ENCODE measurements at regions not wholly inside any gene's neighbourhood (a gene's known extent, or its start where the extent isn't known, plus 50 kb on each side); places are given as distances from the start of the nearest gene placed in this dataset.
"Not testable (repeated sequence)": the region's sequence is repeated elsewhere in the genome, so short reads cannot be mapped to it uniquely, and the experiment has no call there.

DNA sequence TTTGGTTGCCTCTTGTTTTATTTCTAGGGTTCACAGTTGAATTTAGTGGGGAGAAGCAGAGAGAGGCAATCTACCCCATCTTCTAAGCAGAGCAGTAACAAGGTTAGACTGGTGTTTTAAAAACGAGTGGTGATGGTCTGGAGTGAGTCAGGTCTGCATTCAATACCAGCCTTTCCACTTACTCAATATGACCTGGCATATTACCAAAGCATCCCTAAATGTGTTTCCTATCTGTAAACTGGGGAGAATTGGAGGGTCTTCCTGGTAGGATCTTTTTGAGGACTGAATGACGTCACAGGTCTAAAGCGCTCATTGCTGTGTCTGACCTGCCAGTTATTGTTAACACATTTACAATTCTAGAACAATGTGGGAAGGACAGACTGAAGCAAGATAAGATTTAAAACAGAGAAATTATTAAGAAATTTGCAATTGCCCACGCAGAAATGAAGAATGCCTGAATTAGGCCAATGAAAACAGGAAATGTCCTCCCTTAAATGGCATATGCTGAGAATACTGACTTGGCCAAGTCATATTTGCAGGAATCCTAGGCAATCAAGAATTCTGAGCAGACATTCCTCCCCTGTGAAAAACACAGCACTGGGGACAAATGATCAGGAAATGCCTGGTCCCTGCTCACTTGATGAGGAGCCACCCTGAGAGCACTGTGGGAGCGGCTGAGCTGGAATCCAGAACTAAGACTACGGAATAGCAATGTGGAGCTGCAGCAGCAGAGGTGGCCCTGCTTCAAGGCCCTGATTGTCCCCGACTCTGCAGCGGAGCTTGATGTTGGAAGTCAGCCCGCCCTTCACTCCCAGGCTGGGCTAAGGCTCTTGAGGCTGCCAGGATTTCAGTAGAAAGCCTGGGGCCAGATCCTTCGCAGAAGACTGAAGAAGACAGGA is 184.5 kb upstream of the CXCL12 start:
- DNase-seq = peak; percentile 51

DNA sequence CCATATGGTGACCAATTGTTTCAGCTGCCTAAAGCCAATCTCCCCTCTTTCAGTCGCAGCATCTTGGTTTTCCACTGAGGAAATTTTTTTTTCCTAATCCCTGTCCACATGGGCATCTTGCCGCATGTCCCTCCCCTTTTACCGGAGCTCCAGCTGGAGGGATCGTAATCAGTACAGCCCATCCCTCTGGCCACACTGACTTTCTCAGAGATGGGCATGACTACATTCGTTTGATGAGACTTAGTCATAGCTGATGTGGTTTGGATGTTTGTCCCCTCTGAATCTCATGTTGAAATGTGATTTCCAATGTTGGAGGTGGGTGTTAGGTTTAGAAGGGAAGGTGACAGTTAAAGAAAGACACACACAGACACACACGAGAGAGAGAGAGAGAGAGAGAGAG is 186.8 kb upstream of the CXCL12 start:
- DNase-seq = peak; percentile 23

GRCh38 chr10:44572146-44572545 is 187.2 kb upstream of the CXCL12 start:
- peak; percentile 28 for DNase-seq

- DNase-seq = peak; percentile 34
These were observed 188.9 kb upstream of the CXCL12 start for GRCh38 chr10:44573821-44574220.

DNA sequence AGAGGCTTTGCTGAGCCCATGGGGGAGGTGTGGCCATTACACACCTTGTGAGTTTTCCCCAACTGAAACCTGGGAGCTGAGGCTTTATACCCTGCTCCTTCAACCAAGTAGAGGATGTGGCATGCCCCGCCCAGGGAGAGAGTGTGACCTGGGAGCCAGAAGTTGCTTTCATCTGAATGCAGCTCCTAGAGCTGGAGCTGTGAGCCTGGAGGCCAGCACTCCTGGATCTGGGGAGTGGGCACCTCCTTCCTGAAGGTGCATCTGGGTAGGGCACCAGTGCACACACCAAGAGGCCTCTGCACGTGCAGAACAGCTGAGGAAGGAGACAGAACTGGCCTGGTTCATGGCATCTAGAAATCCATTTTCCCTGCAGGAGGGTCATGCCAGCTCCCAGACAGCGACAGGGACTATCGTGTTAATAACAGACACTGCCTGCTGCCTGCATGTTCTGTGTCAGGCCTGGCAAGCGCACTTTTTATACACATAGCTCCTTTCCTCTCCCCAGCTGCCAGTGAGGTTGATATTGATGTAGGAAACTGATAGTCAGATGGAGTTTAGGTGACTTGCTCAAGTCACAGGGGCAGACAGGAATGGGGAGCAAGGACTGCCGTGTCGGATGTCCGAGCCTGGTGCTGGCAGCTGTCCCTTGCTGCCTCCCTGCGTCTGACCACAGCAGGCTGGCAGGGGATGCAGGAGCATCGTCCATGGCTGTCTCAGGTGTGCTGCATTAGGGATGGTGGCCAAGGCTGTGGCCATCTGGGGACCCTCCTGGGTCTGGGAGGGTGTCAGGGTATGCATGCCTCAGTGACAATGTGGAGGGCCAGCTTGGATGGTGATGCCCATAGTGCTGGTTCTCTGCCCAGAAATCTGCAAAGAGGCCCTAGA is 189.9 kb upstream of the CXCL12 start:
- peak; percentile 33 for DNase-seq

GRCh38 chr10:44575601-44576380 is 190.9 kb upstream of the CXCL12 start:
- DNase-seq = peak; percentile 48

DNA sequence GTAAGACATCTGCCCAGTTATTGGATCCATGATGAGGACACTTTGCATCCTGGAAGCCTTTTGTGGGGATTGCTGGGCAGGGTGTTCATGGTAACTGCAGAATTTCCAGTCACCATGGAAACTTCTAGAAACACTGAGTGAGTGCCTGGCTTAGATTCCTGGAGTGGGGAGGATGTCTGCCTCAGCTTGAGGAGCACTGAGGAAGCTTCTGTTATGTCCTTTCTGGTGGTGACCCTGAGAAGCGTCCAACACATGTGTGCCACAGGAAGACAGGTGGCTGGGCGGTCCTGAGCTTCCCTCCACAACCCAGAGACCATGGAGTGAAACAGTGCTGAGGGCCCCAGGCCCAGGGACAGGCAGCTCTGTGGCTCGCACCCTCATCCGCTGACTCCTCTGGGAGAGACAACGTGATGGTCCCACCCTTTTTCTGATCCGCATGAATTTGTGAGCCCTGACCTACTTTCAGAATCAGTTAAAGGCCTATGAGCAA is 191.8 kb upstream of the CXCL12 start:
- peak; percentile 37 for DNase-seq

DNA sequence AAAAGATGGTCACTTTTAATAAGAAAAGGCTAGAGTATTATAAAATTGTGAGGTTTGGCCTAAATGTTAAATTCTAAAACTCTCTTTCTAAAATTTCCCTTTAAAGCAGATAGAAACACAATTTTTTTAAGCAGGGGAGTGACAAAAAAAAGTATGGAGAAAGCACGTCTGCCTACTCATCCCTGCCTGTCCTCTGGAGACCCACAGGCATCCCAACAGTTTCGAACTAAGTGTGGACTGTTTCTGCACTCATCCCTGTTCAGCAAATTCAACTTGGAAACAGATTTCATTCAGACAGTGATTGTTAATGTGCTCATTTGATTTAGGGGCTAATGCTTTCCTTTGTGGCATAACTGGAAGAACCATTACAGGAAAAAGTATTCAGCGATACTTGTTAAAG is 192.6 kb upstream of the CXCL12 start:
- no peak for DNase-seq

DNA sequence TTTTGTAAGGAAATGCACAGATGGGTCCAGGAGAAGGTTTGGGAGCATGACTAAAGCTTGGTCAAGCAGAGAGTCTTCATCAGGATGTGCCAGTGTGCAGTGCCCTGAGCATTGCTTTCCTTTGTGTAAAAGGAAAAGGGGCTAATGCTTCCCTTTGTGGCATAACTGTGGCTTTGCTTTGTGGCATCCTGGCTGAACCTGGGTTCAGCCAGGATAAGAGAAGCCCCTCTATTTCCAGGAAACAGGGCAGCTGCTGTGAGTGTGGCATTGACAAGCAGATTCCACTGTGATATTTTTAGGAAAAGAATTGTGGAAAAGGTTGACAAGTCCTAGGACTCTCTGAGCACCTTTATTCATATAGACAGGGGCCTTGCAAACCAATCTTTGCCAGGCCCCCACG is 193.4 kb upstream of the CXCL12 start:
- DNase-seq = no peak

DNA sequence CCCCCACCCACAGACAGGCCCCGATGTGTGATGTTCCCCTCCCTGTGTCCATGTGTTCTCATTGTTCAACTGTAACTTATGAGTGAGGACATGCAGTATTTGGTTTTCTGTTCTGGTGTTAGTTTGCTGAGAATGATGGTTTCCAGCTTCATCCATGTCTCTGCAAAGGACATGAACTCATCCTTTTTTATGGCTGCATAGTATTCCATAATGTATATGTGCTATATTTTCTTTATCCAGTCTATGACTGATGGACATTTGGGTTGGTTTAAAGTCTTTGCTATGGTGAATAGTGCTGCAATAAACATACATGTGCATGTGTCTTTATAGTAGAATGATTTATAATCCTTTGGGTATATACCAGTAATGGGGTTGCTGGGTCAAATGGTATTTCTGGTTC is 194.1 kb upstream of the CXCL12 start:
- DNase-seq = not testable (repeated sequence)

- DNase-seq = peak; percentile 51
These were observed 197.1 kb upstream of the CXCL12 start for GRCh38 chr10:44581996-44582395.

DNA sequence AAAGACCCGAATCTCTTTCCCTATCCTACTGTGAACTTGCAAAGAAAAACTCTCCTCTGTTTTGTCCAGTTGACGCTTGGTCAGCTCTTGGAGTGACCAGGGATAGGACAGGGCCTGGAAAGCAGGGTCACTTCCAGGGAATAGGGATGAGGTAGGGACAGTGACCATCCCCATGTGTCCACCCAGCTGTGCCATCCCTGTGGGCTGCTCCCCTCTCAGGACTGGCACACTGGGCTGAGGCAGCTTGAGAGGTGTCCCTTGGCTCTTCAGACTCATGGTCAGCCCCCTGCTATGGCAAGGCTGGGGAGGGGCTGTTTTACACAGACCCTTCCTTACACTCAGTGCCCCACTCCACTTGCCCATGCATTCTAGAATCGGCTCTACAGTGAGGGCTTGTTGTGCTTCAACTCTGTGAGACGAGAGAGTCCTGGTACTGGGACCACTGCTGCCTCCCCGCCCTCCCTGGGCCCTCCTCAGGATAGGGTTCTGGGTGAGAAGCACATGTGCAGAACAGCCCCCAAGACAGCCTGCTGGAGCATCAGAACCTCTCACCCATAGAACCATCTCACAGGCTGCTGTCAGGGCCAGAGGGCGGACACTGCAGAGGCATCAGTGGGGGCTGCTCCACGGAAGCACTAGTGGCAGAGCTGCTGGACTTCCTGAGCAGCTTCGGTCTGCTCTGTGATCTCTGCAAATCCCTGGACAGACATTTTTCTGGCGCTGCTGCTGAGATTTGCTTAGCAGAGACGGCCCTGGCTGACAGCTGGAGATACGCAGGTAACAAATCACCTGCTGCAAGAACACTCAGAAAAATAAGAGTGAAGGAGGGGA is 202.8 kb upstream of the CXCL12 start:
- DNase-seq = peak; percentile 44

DNA sequence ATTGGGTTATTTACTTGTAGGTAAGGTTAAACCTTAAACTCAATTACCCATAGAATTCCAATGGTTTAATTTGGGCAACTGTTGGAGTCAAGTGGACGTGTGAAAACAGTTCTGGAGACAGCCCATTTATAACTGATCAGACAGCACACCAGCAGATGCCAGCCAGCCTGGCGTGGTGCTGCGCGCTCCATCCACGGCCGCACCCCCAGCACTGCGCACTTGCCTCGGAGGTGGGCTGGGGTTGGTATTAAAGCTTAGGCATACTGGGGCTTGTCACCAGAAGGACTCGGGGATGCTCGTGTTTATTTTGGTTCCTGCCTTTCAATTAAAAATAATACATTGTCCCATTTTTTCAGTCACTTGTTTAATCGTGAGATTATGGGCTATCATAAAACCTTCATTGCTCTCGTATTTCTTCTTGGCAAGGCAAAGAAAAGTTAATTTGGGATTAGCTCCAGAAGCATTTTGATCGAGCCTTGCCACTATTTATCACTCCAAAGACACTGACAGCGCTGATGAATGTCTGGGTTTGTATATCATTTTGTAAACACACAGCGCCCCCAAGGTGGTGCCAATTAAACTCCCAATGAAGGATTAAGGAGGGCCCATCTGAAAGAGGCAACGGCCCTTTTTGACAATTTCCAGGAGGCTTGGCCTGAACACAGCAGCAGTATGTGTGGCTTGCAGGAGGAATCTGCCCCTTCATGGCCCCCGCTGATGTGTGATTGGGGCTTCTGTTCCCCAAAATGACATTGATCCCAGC is 204.5 kb upstream of the CXCL12 start:
- DNase-seq = peak; percentile 32

GRCh38 chr10:44589944-44590449 is 205.1 kb upstream of the CXCL12 start:
- DNase-seq = peak; percentile 49

DNA sequence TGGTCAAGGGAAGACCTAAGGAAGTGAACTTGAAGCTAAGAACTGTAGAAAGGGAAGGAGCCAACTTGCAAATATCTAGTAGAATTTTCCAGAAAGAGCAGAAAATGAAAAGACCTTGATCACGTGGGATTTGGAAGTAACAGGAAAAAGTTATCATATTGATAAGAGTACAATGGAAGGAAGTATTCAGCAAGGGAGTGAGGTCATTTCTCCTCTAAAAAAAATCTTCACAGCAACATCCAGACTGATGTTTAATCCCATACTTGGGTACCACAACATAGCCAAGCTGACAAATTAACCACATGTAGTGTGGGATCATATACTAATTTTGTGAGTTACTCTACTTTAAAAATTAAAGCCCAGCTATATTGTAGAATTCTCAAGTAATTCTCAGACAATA is 207.0 kb upstream of the CXCL12 start:
- no peak for DNase-seq

GRCh38 chr10:44593952-44594351 is 209.1 kb upstream of the CXCL12 start:
- DNase-seq = no peak

GRCh38 chr10:44607116-44607515 is 222.2 kb upstream of the CXCL12 start:
- DNase-seq = no peak

- no peak for DNase-seq
These were observed 234.0 kb upstream of the CXCL12 start for GRCh38 chr10:44618910-44619309.

- no peak for DNase-seq
These were observed 234.6 kb upstream of the CXCL12 start for GRCh38 chr10:44619521-44619920.

DNA sequence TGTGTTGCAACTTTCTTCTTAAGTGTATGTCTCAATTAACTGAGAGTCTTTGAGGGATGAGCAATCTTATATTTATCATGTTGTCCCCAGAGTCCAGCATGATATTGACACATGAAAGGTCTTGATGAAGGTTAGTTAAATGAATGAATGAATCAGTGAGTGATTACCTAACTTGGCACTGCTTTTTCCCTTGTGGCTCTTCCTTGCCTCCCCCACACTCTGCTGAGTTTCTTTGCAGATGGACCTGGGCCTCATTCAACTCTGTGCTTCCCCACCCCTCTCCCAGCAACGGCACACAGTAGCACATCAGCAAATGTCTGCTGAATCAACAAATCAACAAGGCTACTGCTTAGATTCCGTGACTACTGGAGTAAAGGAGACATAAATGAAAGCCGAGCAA is 235.1 kb upstream of the CXCL12 start:
- no peak for DNase-seq
